Fibroblast of lung (primary cell): ENCODE measurements at regions not wholly inside any gene's neighbourhood (a gene's known extent, or its start where the extent isn't known, plus 50 kb on each side); places are given as distances from the start of the nearest gene placed in this dataset.

Experiments
- DNase-seq, 2 donors: peaks; one replicate each; pipeline versions ENCODE4 v3.0.0 to v3.0.0-alpha.2; 2010; ENCODE audit warnings: low read depth in 2 of 2
- H2AFZ ChIP-seq: 2 replicates; pipeline ENCODE4 v1.5.1; 2012; ENCODE audit warnings: low read length, control low read depth, inconsistent platforms
- H3K27ac ChIP-seq: 2 replicates; pipeline ENCODE4 v1.5.1; 2011; ENCODE audit warnings: low read length, control low read depth; ENCODE audit not compliant: insufficient read depth
- H3K27me3 ChIP-seq: 2 replicates; pipeline ENCODE4 v1.5.1; 2011; ENCODE audit warnings: mild to moderate bottlenecking, low read length; ENCODE audit not compliant: control insufficient read depth, insufficient read depth
- H3K36me3 ChIP-seq: 2 replicates; pipeline ENCODE4 v1.5.1; 2011; ENCODE audit warnings: low read length; ENCODE audit not compliant: control insufficient read depth, insufficient read depth
- H3K4me1 ChIP-seq: 2 replicates; pipeline ENCODE4 v1.5.1; 2011; ENCODE audit warnings: low read length; ENCODE audit not compliant: control insufficient read depth, insufficient read depth; ENCODE audit errors: extremely low read depth
- H3K4me2 ChIP-seq: 2 replicates; pipeline ENCODE4 v1.5.1; 2011; ENCODE audit warnings: low read length, control low read depth; ENCODE audit not compliant: insufficient read depth; ENCODE audit errors: extremely low read depth
- H3K4me3 ChIP-seq, 4 experiments: fragments of 200-600 bp in 1 of 4; sonication (generic) in 1 of 4; replicated peaks in 1 of 4; 2 replicates each; pipeline ENCODE4 v1.5.1; 2011 to 2016; ENCODE audit warnings: low read length in 4 of 4, low read depth in 3 of 4, mild to moderate bottlenecking in 3 of 4, control low read depth in 2 of 4, inconsistent platforms in 1 of 4, mixed read lengths in 1 of 4; ENCODE audit not compliant: insufficient read depth in 1 of 4; ENCODE audit errors: control extremely low read depth in 1 of 4
- H3K79me2 ChIP-seq: 2 replicates; pipeline ENCODE4 v1.5.1; 2012; ENCODE audit warnings: mild to moderate bottlenecking, low read length, inconsistent platforms; ENCODE audit not compliant: control insufficient read depth, insufficient read depth
- H3K9ac ChIP-seq: 2 replicates; pipeline ENCODE4 v1.5.1; 2011; ENCODE audit warnings: mild to moderate bottlenecking, low read length, control low read depth; ENCODE audit not compliant: insufficient read depth
- H3K9me3 ChIP-seq: 2 replicates; pipeline ENCODE4 v1.5.1; 2012; ENCODE audit warnings: low read depth, low read length; ENCODE audit not compliant: control insufficient read depth, insufficient read depth
- H4K20me1 ChIP-seq: 2 replicates; pipeline ENCODE4 v1.5.1; 2011; ENCODE audit warnings: low read length; ENCODE audit not compliant: control insufficient read depth, insufficient read depth; ENCODE audit errors: extremely low read depth
- EZH2 ChIP-seq: IDR thresholded peaks from 2 replicates; pipeline ENCODE4 v1.5.1; 2012; ENCODE audit warnings: low read length, control low read depth, mild to moderate bottlenecking; ENCODE audit errors: missing control alignments
- TF ChIP-seq, protein P1 (sequence below), 2 donors: IDR thresholded peaks in 1 of 2; conservative IDR thresholded peaks in 1 of 2; 1 replicate in 1 of 2; 2 replicates in 1 of 2; pipeline ENCODE4 v1.5.1; 2011 to 2012; ENCODE audit warnings: low read length in 2 of 2, control low read depth in 1 of 2, inconsistent platforms in 1 of 2, low read depth in 1 of 2, mild to moderate bottlenecking in 1 of 2

DNA sequence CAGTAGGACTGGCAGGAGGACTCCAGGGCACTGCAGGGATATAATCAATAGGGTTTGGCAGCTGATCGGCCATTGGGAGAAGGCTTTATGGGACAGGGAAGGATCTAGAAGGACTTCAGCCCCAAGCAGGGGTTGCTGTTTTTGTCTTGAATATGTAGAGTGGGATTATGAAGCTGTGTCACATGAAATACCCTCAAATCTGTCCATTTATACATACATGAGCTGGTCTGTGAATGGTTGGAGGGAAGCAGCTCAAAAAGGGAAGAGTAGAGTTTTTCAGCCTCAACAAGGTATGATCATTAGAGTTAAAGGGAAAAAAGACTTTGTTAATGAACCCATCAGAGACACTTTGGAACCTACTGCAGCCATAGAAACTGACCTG, 98.2 kb upstream of the ZNF217 start:
- TF ChIP-seq, protein P1, sequence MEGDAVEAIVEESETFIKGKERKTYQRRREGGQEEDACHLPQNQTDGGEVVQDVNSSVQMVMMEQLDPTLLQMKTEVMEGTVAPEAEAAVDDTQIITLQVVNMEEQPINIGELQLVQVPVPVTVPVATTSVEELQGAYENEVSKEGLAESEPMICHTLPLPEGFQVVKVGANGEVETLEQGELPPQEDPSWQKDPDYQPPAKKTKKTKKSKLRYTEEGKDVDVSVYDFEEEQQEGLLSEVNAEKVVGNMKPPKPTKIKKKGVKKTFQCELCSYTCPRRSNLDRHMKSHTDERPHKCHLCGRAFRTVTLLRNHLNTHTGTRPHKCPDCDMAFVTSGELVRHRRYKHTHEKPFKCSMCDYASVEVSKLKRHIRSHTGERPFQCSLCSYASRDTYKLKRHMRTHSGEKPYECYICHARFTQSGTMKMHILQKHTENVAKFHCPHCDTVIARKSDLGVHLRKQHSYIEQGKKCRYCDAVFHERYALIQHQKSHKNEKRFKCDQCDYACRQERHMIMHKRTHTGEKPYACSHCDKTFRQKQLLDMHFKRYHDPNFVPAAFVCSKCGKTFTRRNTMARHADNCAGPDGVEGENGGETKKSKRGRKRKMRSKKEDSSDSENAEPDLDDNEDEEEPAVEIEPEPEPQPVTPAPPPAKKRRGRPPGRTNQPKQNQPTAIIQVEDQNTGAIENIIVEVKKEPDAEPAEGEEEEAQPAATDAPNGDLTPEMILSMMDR (conservative IDR thresholded peaks at IDR 0.05 in 1 of 2, IDR thresholded peaks at IDR 0.05 in 1 of 2; ENCODE audit: low read depth in 1 of 2, low read length in 2 of 2): no peak
- TF ChIP-seq EZH2: no peak
- Histone ChIP-seq H3K27me3 (no peaks in the 10 kb centered on the region), H3K4me2 (no peak overlapping the region), H3K79me2 (no peaks in the 10 kb centered on the region), H3K27ac (no peak overlapping the region), H3K4me1 (peaks cover 6% of the 10 kb centered on the region), H3K9me3 (no peaks in the 10 kb centered on the region), H2AFZ (no peak overlapping the region), H4K20me1 (no peaks in the 10 kb centered on the region), H3K9ac (no peak overlapping the region), H3K4me3 (no peak overlapping the region), H3K36me3 (no peaks in the 10 kb centered on the region)
- DNase-seq: no peak

DNA sequence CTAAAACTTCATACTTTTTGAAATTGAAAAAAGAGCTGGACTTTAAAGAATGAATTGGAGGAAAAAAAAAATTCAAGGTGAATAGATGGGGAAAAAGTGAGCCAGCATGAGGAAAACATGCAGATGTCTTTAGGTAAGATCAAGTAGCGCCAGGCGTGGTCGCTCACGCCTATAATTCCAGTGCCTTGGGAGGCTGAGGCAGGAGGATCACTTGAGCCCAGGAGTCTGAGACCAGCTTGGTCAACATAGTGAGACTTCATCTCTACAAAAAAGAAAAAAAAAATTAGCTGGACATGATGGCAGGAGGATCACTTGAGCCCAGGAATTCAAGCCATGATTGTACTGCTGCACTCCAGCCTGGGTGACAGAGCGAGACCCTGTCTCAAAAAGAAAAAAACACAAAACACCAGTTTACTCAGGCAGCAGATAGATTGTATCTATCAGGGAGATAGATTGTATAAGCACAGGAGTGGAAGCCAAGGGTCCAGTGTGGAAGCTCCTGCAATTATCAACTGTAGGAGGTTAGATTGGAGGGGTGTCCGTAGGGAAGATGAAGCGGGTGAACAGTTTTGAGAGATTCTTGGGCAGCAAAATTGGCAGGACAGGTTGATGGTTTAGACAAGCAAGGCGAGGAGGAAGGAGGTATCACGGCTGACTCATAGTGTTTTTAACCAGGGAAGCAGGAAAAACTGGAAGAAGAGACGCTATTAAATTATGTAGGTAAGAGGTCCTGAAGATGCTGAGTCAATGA, 97.6 kb upstream of the ZNF217 start:
- H2AFZ ChIP-seq: no peak overlapping the region
- H3K9me3 ChIP-seq: no peaks in the 10 kb centered on the region
- no peak for TF ChIP-seq EZH2
- TF ChIP-seq, protein P1 (conservative IDR thresholded peaks at IDR 0.05 in 1 of 2, IDR thresholded peaks at IDR 0.05 in 1 of 2; ENCODE audit: low read depth in 1 of 2, low read length in 2 of 2): no peak
- no peak overlapping the region for H3K4me2 ChIP-seq
- H3K27ac ChIP-seq: no peak overlapping the region
- H3K36me3 ChIP-seq: no peaks in the 10 kb centered on the region
- no peaks in the 10 kb centered on the region for H4K20me1 ChIP-seq
- H3K27me3 ChIP-seq: no peaks in the 10 kb centered on the region
- no peak overlapping the region for H3K4me3 ChIP-seq
- H3K9ac ChIP-seq: no peak overlapping the region
- H3K79me2 ChIP-seq: no peaks in the 10 kb centered on the region
- H3K4me1 ChIP-seq: peaks cover 6% of the 10 kb centered on the region
- DNase-seq: peak in 1 of 2 donors; percentile 45

DNA sequence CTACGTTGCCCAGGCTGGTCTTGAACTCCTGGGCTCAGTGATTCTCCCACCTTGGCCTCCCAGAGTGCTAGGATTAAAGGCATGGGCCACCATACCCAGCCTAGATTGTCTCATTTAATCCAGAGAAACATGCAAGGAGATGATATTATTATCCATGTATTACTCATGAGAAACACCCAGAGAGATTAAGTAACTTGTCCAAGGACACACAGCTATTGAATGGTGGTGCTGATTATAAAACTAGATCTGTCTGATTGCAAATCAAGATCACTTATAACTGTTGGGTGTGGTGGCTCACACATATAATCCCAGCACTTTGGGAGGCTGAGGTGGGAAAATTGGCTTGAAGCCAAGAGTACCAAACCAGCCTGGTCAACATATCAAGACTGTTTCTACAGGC, 94.4 kb upstream of the ZNF217 start:
- DNase-seq: no peak
- Histone ChIP-seq H3K27ac (no peak overlapping the region), H4K20me1 (no peaks in the 10 kb centered on the region), H2AFZ (no peak overlapping the region), H3K4me1 (peaks cover 5% of the 10 kb centered on the region), H3K9ac (no peak overlapping the region), H3K27me3 (no peaks in the 10 kb centered on the region), H3K79me2 (no peaks in the 10 kb centered on the region), H3K4me3 (no peak overlapping the region), H3K4me2 (no peak overlapping the region), H3K36me3 (no peaks in the 10 kb centered on the region), H3K9me3 (no peaks in the 10 kb centered on the region)
- TF ChIP-seq EZH2: no peak
- TF ChIP-seq, protein P1 (conservative IDR thresholded peaks at IDR 0.05 in 1 of 2, IDR thresholded peaks at IDR 0.05 in 1 of 2; ENCODE audit: low read depth in 1 of 2, low read length in 2 of 2): no peak
